ENCODE measurements at regions not wholly inside any gene's neighbourhood (a gene's known extent, or its start where the extent isn't known, plus 50 kb on each side); places are given as distances from the start of the nearest gene placed in this dataset.

DNA sequence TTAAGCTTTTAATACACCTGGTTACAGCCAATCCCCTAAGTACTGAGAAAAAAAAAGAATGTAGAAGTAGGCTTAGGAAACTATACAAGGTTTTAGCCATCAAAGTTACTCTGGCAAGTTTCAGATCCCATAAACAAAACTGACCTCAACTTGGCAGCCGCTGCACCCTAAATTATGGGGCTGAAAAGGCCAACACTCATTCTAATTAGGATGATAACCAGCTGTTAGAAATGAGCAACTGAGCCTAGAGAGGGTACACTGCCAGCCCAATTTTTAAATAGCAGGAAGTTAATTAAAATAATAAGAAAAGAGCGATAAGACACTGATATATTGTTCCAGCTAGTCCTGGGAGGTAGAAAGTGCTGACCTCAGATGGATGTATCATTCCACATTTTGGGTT is 105.7 kb upstream of the VAV3 start:
- intact Hi-C loops (cut with DNase I; ENCODE audit: low total_unique reads) = no loop called here
- no peak for DNase-seq
- Histone ChIP-seq H3K4me3 (no peak overlapping the region), H3K4me1 (no peaks in the 10 kb centered on the region), H3K36me3 (no peaks in the 10 kb centered on the region), H3K27me3 (no peaks in the 10 kb centered on the region), H3K27ac (no peak overlapping the region), H3K9me3 (no peaks in the 10 kb centered on the region)
- in situ Hi-C loops (cut with MboI; ENCODE audit: low sequenced_read_pairs in 4 of 4) = no loop called here
- TF ChIP-seq POLR2A (IDR thresholded peaks at IDR 0.05) = no peak
- TF ChIP-seq, protein P1, sequence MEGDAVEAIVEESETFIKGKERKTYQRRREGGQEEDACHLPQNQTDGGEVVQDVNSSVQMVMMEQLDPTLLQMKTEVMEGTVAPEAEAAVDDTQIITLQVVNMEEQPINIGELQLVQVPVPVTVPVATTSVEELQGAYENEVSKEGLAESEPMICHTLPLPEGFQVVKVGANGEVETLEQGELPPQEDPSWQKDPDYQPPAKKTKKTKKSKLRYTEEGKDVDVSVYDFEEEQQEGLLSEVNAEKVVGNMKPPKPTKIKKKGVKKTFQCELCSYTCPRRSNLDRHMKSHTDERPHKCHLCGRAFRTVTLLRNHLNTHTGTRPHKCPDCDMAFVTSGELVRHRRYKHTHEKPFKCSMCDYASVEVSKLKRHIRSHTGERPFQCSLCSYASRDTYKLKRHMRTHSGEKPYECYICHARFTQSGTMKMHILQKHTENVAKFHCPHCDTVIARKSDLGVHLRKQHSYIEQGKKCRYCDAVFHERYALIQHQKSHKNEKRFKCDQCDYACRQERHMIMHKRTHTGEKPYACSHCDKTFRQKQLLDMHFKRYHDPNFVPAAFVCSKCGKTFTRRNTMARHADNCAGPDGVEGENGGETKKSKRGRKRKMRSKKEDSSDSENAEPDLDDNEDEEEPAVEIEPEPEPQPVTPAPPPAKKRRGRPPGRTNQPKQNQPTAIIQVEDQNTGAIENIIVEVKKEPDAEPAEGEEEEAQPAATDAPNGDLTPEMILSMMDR (IDR thresholded peaks at IDR 0.05 in 4 of 5, conservative IDR thresholded peaks at IDR 0.05 in 1 of 5) = no peak
- ATAC-seq = no peak

DNA sequence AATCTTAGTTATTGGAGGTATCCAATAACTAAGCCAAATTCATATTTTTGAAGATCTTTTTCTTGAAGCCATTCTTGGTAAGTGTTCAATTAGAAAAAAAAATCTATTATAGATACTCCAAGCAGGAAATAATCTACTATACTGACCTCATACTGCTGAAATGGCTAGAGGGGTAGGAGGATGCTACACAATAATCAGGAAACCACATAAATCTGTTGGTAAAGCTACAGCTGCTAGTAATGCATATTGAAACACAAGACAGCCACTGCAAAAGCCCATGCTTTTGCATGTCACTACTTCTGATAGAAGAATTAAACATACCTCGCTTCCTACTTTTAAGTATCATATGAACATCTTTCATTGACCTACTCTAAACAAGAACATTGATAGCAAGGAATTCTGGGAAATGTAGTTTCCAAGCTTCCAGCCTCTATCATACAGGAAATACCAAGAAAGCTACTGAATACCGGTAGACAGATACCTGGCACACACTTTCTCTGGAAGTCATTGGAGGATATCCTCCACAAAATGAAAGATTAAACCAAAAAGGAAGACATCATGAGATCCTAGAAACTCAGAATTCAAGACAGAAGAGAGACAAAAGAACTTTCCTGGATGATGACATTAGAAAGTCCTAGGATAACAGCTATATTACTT is 103.0 kb upstream of the VAV3 start:
- no peak overlapping the region for H3K27ac ChIP-seq
- no peak for DNase-seq
- intact Hi-C loops (cut with DNase I; ENCODE audit: low total_unique reads) (no loop called here), in situ Hi-C loops (cut with MboI; ENCODE audit: low sequenced_read_pairs in 4 of 4) (no loop called here)
- no peaks in the 10 kb centered on the region for H3K9me3 ChIP-seq
- H3K4me1 ChIP-seq = no peaks in the 10 kb centered on the region
- TF ChIP-seq POLR2A (IDR thresholded peaks at IDR 0.05) = no peak
- TF ChIP-seq, protein P1 (IDR thresholded peaks at IDR 0.05 in 4 of 5, conservative IDR thresholded peaks at IDR 0.05 in 1 of 5) = no peak
- no peak for ATAC-seq
- H3K27me3 ChIP-seq = no peaks in the 10 kb centered on the region
- no peaks in the 10 kb centered on the region for H3K36me3 ChIP-seq
- no peak overlapping the region for H3K4me3 ChIP-seq

DNA sequence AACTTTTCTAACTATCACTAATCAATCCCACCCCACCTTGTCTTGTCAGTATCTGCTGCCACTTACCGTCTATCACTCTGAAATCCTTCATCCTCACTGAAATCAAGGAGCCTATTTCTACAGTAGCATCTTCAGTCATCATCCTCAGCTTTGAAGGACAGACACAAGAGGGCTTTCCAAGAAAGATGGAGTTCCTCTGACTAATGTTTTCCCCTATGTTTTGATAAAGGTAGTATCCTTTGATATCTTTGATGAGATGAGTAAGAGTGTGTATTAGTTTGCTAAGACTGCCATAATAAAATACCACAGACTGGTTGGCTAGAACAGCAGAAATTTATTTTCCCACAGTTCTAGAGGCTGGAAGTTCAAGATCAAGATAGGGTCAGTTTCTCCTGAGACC is 101.8 kb upstream of the VAV3 start:
- intact Hi-C loops (cut with DNase I; ENCODE audit: low total_unique reads) = no loop called here
- ATAC-seq (no peak), DNase-seq (no peak)
- no peak overlapping the region for H3K27ac ChIP-seq
- no peaks in the 10 kb centered on the region for H3K4me1 ChIP-seq
- TF ChIP-seq, protein P1 (IDR thresholded peaks at IDR 0.05 in 4 of 5, conservative IDR thresholded peaks at IDR 0.05 in 1 of 5) = no peak
- no peak for TF ChIP-seq POLR2A (IDR thresholded peaks at IDR 0.05)
- no peaks in the 10 kb centered on the region for H3K36me3 ChIP-seq
- H3K4me3 ChIP-seq = no peak overlapping the region
- H3K9me3 ChIP-seq = no peaks in the 10 kb centered on the region
- H3K27me3 ChIP-seq = no peaks in the 10 kb centered on the region
- in situ Hi-C loops (cut with MboI; ENCODE audit: low sequenced_read_pairs in 4 of 4) = no loop called here

DNA sequence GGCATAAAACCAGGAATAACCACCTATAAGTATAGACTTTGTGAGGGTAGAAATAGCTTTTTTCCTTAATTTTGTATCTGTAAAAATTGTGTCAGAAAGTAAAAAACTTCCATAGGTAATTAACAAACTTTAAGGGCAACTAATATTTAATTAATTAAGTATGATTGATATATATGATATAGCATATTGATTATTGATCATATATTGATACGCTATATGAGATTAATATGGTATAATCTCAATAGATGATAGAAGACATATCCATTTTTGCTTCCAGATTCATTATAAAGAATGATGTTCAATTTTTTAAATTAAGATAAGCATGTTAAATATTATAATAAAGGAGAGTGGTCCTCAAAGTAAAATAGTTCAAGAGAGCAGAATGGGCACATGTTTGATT is 99.3 kb upstream of the VAV3 start:
- ATAC-seq = no peak
- Histone ChIP-seq H3K4me3 (no peak overlapping the region), H3K27me3 (no peaks in the 10 kb centered on the region), H3K9me3 (no peaks in the 10 kb centered on the region), H3K4me1 (no peaks in the 10 kb centered on the region), H3K36me3 (no peaks in the 10 kb centered on the region), H3K27ac (no peak overlapping the region)
- no peak for DNase-seq
- intact Hi-C loops (cut with DNase I; ENCODE audit: low total_unique reads) (no loop called here), in situ Hi-C loops (cut with MboI; ENCODE audit: low sequenced_read_pairs in 4 of 4) (no loop called here)
- TF ChIP-seq POLR2A (IDR thresholded peaks at IDR 0.05) = no peak
- TF ChIP-seq, protein P1 (IDR thresholded peaks at IDR 0.05 in 4 of 5, conservative IDR thresholded peaks at IDR 0.05 in 1 of 5) = no peak

GRCh38 chr1:108063703-108064102 is 98.7 kb upstream of the VAV3 start:
- H3K27ac ChIP-seq = no peak overlapping the region
- ATAC-seq = no peak
- in situ Hi-C loops (cut with MboI; ENCODE audit: low sequenced_read_pairs in 4 of 4) (no loop called here), intact Hi-C loops (cut with DNase I; ENCODE audit: low total_unique reads) (no loop called here)
- H3K4me1 ChIP-seq = no peaks in the 10 kb centered on the region
- no peak for TF ChIP-seq POLR2A (IDR thresholded peaks at IDR 0.05)
- TF ChIP-seq, protein P1 (IDR thresholded peaks at IDR 0.05 in 4 of 5, conservative IDR thresholded peaks at IDR 0.05 in 1 of 5) = no peak
- no peak overlapping the region for H3K4me3 ChIP-seq
- no peaks in the 10 kb centered on the region for H3K27me3 ChIP-seq
- H3K9me3 ChIP-seq = no peaks in the 10 kb centered on the region
- DNase-seq = no peak
- H3K36me3 ChIP-seq = no peaks in the 10 kb centered on the region
